ENCODE measurements at regions not wholly inside any gene's neighbourhood (a gene's known extent, or its start where the extent isn't known, plus 50 kb on each side); places are given as distances from the start of the nearest gene placed in this dataset.

GRCh38 chr4:11297627-11298026, 131.1 kb downstream of the HS3ST1 start:
- Histone ChIP-seq H3K4me1 (no peaks in the 10 kb centered on the region), H3K27ac (replicated peaks) (no peak overlapping the region), H3K27me3 (ENCODE audit: low read depth) (no peaks in the 10 kb centered on the region), H3K36me3 (no peaks in the 10 kb centered on the region), H3K9me3 (replicated peaks) (no peaks in the 10 kb centered on the region), H3K4me3 (no peak overlapping the region)
- intact Hi-C loops (cut with micrococcal nuclease): no loop called here
- no peak for DNase-seq
- TF ChIP-seq CTCF (IDR thresholded peaks at IDR 0.05; ENCODE audit: borderline replicate concordance): no peak

GRCh38 chr4:11297201-11297600, 131.5 kb downstream of the HS3ST1 start:
- TF ChIP-seq CTCF (IDR thresholded peaks at IDR 0.05; ENCODE audit: borderline replicate concordance): no peak
- H3K27me3 ChIP-seq (ENCODE audit: low read depth): no peaks in the 10 kb centered on the region
- no peak for DNase-seq
- H3K36me3 ChIP-seq: no peaks in the 10 kb centered on the region
- no peaks in the 10 kb centered on the region for H3K9me3 ChIP-seq (replicated peaks)
- H3K4me3 ChIP-seq: no peak overlapping the region
- H3K27ac ChIP-seq (replicated peaks): no peak overlapping the region
- intact Hi-C loops (cut with micrococcal nuclease): no loop called here
- H3K4me1 ChIP-seq: no peaks in the 10 kb centered on the region

- no peak for DNase-seq
- no peak for TF ChIP-seq CTCF (IDR thresholded peaks at IDR 0.05; ENCODE audit: borderline replicate concordance)
Observed at GRCh38 chr4:11293866-11294265, 134.8 kb downstream of the HS3ST1 start.

GRCh38 chr4:11287055-11287454, 141.6 kb downstream of the HS3ST1 start:
- no peak for DNase-seq
- H3K9me3 ChIP-seq (replicated peaks): peaks cover 7% of the 10 kb centered on the region
- no peak overlapping the region for H3K4me3 ChIP-seq
- intact Hi-C loops (cut with micrococcal nuclease): no loop called here
- H3K27ac ChIP-seq (replicated peaks): no peak overlapping the region
- no peaks in the 10 kb centered on the region for H3K27me3 ChIP-seq (ENCODE audit: low read depth)
- no peak for TF ChIP-seq CTCF (IDR thresholded peaks at IDR 0.05; ENCODE audit: borderline replicate concordance)
- H3K36me3 ChIP-seq: no peaks in the 10 kb centered on the region
- H3K4me1 ChIP-seq: no peaks in the 10 kb centered on the region

More at GRCh38 chr4:11293866-11294265, 134.8 kb downstream of the HS3ST1 start:
- intact Hi-C loops (cut with micrococcal nuclease): no loop called here
- Histone ChIP-seq H3K9me3 (replicated peaks) (no peaks in the 10 kb centered on the region), H3K27ac (replicated peaks) (no peak overlapping the region), H3K4me1 (no peaks in the 10 kb centered on the region), H3K27me3 (ENCODE audit: low read depth) (no peaks in the 10 kb centered on the region), H3K36me3 (no peaks in the 10 kb centered on the region), H3K4me3 (no peak overlapping the region)

GRCh38 chr4:11286533-11286932, 142.2 kb downstream of the HS3ST1 start:
- Histone ChIP-seq H3K36me3 (no peaks in the 10 kb centered on the region), H3K9me3 (replicated peaks) (peaks cover 7% of the 10 kb centered on the region), H3K27me3 (ENCODE audit: low read depth) (no peaks in the 10 kb centered on the region), H3K4me3 (no peak overlapping the region), H3K27ac (replicated peaks) (no peak overlapping the region), H3K4me1 (no peaks in the 10 kb centered on the region)
- intact Hi-C loops (cut with micrococcal nuclease): no loop called here
- DNase-seq: no peak
- no peak for TF ChIP-seq CTCF (IDR thresholded peaks at IDR 0.05; ENCODE audit: borderline replicate concordance)

- no peaks in the 10 kb centered on the region for H3K36me3 ChIP-seq
- H3K27ac ChIP-seq (replicated peaks): no peak overlapping the region
- no peak for DNase-seq
- no peaks in the 10 kb centered on the region for H3K4me1 ChIP-seq
- H3K9me3 ChIP-seq (replicated peaks): peaks cover 7% of the 10 kb centered on the region
- intact Hi-C loops (cut with micrococcal nuclease): no loop called here
- peaks cover 5% of the 10 kb centered on the region for H3K27me3 ChIP-seq (ENCODE audit: low read depth)
- H3K4me3 ChIP-seq: no peak overlapping the region
- TF ChIP-seq CTCF (IDR thresholded peaks at IDR 0.05; ENCODE audit: borderline replicate concordance): no peak
Observed at GRCh38 chr4:11281720-11282119, 147.0 kb downstream of the HS3ST1 start.
